ENCODE measurements at regions not wholly inside any gene's neighbourhood (a gene's known extent, or its start where the extent isn't known, plus 50 kb on each side); places are given as distances from the start of the nearest gene placed in this dataset.

DNA sequence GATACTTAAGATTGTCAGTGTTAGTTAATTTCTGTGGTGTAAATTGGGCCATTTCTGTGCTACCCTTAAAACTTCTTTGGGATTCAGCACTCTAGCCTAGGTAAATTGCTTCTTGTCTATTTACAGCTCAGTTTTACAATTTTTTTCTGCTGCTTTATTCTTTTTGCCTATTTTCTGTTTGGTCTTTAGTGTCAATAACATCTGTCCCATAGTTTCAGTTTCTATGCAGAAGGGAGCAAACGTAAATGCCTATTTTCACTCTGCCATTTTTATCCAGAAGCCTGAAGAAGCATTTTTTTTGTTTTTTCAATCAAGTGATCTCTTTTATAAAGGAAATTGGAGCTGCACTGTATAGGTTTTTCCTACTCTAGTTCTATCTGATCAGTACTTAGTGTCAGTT, 564.9 kb upstream of the MEX3C start:
- TF ChIP-seq, protein P1, sequence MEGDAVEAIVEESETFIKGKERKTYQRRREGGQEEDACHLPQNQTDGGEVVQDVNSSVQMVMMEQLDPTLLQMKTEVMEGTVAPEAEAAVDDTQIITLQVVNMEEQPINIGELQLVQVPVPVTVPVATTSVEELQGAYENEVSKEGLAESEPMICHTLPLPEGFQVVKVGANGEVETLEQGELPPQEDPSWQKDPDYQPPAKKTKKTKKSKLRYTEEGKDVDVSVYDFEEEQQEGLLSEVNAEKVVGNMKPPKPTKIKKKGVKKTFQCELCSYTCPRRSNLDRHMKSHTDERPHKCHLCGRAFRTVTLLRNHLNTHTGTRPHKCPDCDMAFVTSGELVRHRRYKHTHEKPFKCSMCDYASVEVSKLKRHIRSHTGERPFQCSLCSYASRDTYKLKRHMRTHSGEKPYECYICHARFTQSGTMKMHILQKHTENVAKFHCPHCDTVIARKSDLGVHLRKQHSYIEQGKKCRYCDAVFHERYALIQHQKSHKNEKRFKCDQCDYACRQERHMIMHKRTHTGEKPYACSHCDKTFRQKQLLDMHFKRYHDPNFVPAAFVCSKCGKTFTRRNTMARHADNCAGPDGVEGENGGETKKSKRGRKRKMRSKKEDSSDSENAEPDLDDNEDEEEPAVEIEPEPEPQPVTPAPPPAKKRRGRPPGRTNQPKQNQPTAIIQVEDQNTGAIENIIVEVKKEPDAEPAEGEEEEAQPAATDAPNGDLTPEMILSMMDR (IDR thresholded peaks at IDR 0.05), result no peak
- TF ChIP-seq POLR2AphosphoS5 (IDR thresholded peaks at IDR 0.05), result no peak

Data from esophagus muscularis mucosa (tissue), 3 donors.